ENCODE measurements at regions not wholly inside any gene's neighbourhood (a gene's known extent, or its start where the extent isn't known, plus 50 kb on each side); places are given as distances from the start of the nearest gene placed in this dataset.

DNA sequence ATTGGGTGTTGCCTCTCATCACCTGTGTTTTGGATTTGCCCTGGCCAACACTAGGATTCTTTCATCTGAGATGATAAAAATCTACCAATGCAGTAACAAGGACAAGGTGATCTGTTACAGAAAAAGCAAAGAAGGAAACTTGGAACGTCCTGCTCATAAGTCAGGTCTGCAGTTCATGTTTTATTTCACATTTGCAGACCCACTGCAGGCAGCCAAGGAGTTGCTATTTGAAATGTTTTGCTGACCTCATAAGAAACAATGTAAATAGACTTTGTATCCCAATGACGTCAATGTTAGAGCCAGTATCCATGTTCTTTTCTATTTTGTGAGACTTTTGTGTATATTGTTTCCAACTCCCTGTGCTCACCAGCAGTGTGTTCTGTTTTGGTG lies 312.9 kb downstream of the DEPDC1B start:
- Histone ChIP-seq H3K23me2 (ENCODE audit: insufficient read length, low read depth, low read length, poor library complexity, severe bottlenecking) (no peaks in the 10 kb centered on the region), H3K14ac (ENCODE audit: insufficient read depth, low read length) (no peak overlapping the region), H3K4me1 (ENCODE audit: insufficient read depth, low read length) (peaks cover 4% of the 10 kb centered on the region; the same call in 1 of the 2 replicates), H3K79me1 (ENCODE audit: insufficient read depth, low read depth, low read length, poor library complexity, severe bottlenecking) (no peaks in the 10 kb centered on the region), H2BK5ac (ENCODE audit: insufficient read length, low read length) (no peak overlapping the region), H2BK15ac (ENCODE audit: low read depth, low read length) (no peak overlapping the region), H2BK120ac (ENCODE audit: low read depth, low read length, poor library complexity, severe bottlenecking) (no peak overlapping the region), H2BK20ac (ENCODE audit: low read depth, low read length, poor library complexity, severe bottlenecking) (no peak overlapping the region), H2AFZ (ENCODE audit: low read length) (no peak overlapping the region), H4K20me1 (ENCODE audit: control insufficient read depth, insufficient read depth, insufficient read length) (no peaks in the 10 kb centered on the region), H2AK5ac (ENCODE audit: insufficient read length, low read length) (no peak overlapping the region), H2BK12ac (ENCODE audit: insufficient read length, low read depth, low read length) (no peak overlapping the region), H3T11ph (ENCODE audit: low read length) (no peak overlapping the region), H3K23ac (ENCODE audit: insufficient read length, low read depth, low read length) (no peak overlapping the region), H3K56ac (ENCODE audit: insufficient read length, low read depth, low read length) (no peak overlapping the region), H3K27me3 (ENCODE audit: insufficient read depth, low read length) (no peaks in the 10 kb centered on the region), H4K8ac (replicated peaks; ENCODE audit: insufficient read length, low read depth, low read length) (no peak overlapping the region), H3K9ac (ENCODE audit: extremely low read depth, insufficient read length, low read length) (no peak overlapping the region), H3K9me3 (ENCODE audit: control insufficient read depth, low read depth, low read length) (no peaks in the 10 kb centered on the region), H3K27ac (ENCODE audit: insufficient read length, low read depth, low read length) (no peak overlapping the region), H3K79me2 (ENCODE audit: insufficient read depth, low read length) (no peaks in the 10 kb centered on the region), H3K4ac (ENCODE audit: low read depth, low read length) (no peak overlapping the region), H3K18ac (ENCODE audit: insufficient read length, low read depth, low read length) (no peak overlapping the region), H4K5ac (ENCODE audit: insufficient read length, low read depth, low read length) (no peak overlapping the region), H4K91ac (ENCODE audit: insufficient read length, low read depth, low read length) (no peak overlapping the region), H3K4me2 (ENCODE audit: insufficient read depth, insufficient read length, low read length) (no peak overlapping the region)
- TF ChIP-seq, protein P1, sequence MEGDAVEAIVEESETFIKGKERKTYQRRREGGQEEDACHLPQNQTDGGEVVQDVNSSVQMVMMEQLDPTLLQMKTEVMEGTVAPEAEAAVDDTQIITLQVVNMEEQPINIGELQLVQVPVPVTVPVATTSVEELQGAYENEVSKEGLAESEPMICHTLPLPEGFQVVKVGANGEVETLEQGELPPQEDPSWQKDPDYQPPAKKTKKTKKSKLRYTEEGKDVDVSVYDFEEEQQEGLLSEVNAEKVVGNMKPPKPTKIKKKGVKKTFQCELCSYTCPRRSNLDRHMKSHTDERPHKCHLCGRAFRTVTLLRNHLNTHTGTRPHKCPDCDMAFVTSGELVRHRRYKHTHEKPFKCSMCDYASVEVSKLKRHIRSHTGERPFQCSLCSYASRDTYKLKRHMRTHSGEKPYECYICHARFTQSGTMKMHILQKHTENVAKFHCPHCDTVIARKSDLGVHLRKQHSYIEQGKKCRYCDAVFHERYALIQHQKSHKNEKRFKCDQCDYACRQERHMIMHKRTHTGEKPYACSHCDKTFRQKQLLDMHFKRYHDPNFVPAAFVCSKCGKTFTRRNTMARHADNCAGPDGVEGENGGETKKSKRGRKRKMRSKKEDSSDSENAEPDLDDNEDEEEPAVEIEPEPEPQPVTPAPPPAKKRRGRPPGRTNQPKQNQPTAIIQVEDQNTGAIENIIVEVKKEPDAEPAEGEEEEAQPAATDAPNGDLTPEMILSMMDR (conservative IDR thresholded peaks at IDR 0.05), result no peak
- Mint-ChIP-seq H3K4me3 (no peak overlapping the region), H3K4me1 (peaks cover 15 to 18% of the 10 kb centered on the region in 2 experiments), H3K36me3 (ENCODE audit: insufficient read depth in 1 of 3, low read depth in 3 of 3) (no peaks in the 10 kb centered on the region), H3K27me3 (ENCODE audit: low read depth) (no peaks in the 10 kb centered on the region), H3K27ac (no peak overlapping the region), H3K9me3 (no peaks in the 10 kb centered on the region)
- no peak for DNase-seq
- no CpG with 5 or more reads among the region's 2 CpGs for WGBS (ENCODE audit: extremely low coverage, insufficient read length, low lambda C conversion rate)

Measured in H9 (cell line).